HG02642 (cell line): ENCODE measurements at regions not wholly inside any gene's neighbourhood (a gene's known extent, or its start where the extent isn't known, plus 50 kb on each side); places are given as distances from the start of the nearest gene placed in this dataset.

ENCODE experiments used
- ATAC-seq: cut with Tn5 transposase; IDR thresholded peaks from one replicate; pipeline ENCODE4 v1.9.1; 2021; ENCODE audit warnings: mild to moderate bottlenecking; ENCODE audit not compliant: unreplicated experiment, poor library complexity

DNA sequence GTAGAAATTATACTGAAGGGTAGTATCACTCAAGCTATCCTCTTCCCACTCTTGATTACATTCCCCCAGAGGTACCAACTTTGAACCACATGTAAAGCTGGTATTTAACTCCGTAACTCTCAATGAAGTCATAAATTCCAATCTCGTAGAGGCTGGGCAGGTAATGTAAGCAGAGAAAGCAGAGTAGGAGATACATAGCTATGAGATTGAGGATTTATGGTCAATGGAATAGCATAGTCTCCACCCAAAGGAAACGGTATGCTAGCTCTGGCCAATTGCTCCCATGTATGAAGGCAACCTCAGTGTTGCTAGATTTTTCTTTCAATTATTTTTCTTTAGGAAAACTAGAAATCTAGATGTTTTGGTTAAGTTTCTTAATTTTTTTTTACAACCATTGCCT lies 163.1 kb upstream of the NRIP1 start:
- no peak for ATAC-seq

DNA sequence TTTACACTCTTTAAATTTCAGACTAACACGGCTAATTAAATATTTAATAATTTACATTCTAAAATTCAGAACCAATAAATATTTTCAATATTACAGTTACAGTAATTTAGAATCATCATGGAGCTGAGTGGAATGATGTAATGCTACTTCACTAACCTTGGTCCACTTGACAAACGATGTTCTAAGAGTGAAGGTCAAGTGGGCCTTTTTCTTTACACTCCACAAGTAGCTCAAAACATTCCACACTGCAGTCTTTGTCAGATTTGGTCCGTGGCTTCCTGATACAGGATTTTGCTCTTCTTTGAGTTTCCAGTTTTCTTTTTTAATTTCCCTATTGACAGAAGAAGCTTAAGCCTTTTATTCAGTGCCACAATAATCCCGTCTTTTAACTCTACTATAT lies 164.6 kb upstream of the NRIP1 start:
- ATAC-seq = no peak

GRCh38 chr21:15233611-15234010 lies 168.8 kb upstream of the NRIP1 start:
- ATAC-seq = no peak

DNA sequence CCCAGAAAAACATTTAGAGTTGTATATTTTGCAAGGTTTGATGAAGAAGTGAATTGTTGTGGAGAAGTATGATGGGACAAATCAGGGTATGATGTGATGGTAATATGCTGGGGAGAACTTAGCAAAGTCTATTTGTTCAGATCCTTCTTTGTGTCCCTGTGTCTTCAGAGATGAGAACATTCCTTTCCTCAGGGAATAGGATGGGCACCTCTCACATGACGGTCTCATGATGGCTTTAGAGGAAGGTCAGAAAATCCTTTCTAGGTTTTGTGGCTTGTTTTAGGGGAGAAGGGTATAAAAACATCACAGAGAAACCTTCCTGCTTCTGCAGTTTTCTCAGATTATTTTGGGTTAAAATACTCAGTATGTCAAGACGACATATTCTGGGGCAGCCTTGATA lies 171.3 kb upstream of the NRIP1 start:
- no peak for ATAC-seq

GRCh38 chr21:15240848-15241247 lies 176.0 kb upstream of the NRIP1 start:
- no peak for ATAC-seq

GRCh38 chr21:15241997-15242736 lies 177.4 kb upstream of the NRIP1 start:
- ATAC-seq = no peak

DNA sequence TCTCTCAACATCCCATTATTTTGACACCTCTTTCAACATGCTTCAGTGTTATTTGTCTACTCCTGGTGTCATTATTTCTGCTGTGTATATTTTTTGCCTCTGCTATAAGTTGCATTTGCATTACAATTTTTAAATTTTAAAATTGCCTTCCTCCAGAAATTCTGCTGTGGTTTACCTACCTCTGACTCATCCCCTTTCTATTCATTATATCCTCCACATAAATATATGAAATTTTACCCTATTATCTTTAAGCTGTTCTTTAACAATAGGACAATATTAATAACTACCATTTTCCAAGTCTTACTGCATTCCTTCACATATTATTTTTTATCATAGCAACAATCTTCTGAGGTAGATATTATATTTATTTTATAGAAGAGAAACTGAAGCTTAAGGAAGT lies 178.1 kb upstream of the NRIP1 start:
- ATAC-seq = no peak

DNA sequence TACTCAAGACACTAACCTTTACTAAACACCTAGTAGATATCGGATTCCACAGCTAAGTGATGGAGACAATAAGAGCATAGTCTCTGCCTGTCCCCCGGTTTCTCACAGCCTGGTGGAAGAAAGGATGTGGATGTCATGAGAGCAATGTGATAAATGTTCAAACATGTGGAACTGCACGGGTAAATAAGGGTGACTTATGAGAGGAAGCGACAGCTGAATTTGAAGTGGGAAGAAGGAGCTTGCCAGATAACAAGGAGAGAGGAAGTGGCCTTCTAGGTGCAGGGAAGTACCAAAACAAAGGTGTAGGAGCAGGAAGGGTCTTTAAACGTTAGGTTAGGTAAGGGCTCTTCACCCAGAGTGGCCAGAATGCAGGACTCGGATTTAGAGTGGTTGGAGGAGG lies 178.6 kb upstream of the NRIP1 start:
- no peak for ATAC-seq

GRCh38 chr21:15247613-15248012 lies 182.8 kb upstream of the NRIP1 start:
- no peak for ATAC-seq

DNA sequence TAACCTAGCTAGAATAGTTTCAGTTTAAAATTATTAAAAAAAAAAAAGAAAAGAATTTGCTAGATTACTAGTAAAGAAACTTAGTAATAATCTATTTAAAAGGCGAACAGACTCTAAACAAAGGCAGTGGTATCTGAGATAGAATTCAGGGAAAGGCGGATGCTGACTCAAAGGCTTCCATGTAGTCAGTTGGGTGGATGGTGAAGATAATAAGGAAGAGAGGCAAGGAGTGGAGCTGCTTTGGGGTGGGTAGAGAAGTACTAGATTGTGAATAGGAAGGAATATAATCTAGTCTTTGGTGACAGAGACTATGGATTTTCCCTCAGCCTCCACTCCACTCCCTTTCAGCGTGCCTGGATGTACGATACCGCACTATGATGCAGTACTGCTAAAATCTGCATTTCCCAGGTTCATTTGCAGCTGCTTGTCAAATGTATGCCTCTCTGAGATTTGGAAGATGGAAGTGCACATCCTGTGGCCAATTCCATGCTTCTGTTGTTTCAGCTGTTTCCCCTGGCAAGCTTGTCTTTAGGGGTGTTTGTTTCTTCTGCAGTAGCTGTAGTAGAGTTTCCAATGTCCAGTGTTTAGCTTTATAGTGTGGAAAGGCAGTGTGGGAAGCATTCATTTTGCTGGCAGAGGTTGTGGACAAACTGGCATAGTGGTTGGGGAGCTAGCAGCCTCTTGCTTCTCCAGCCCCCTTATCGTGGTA lies 184.6 kb upstream of the NRIP1 start:
- no peak for ATAC-seq

- ATAC-seq = no peak
These were observed 185.6 kb upstream of the NRIP1 start for GRCh38 chr21:15250384-15250783.

DNA sequence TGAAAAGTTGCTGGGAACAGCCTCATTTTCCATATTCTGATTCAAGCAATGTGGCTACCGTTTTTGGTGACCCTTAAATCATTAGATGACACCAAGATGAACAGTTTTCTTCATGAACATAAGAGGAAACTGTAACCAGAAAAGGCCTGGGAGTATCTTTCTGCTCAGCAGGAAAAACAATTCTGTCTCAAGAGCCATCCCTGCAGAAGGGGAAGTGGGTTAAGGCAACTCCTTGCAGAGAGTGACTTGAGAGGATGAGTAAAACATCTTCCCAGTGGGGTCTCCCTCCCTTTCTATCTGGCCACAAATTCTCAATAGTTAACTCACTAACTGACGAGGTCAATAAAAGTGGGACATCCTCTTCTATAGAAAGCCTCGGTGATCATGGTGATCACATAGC lies 187.6 kb upstream of the NRIP1 start:
- ATAC-seq = no peak

GRCh38 chr21:15254111-15254510 lies 189.3 kb upstream of the NRIP1 start:
- ATAC-seq = no peak

GRCh38 chr21:15255261-15255660 lies 190.5 kb upstream of the NRIP1 start:
- no peak for ATAC-seq

DNA sequence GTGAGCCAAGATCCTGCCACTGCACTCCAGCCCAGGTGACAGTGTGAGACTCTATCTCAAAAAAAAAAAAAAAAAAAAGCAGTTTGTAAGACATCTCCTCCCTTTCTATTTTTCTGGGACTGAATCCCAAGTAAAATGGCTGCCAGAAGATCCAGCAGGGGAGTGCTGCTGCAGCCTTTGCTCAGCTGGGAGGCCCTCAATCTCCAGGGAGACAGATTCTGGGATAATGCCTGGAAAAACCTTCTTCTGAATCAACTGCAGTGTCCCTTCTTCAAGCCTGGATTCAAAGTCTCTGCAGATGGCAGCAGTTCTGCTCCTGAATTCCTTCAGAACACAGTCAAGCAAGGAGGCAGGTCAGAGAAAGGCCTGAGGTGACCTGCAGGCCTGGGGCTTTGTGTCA lies 191.0 kb upstream of the NRIP1 start:
- ATAC-seq = no peak

DNA sequence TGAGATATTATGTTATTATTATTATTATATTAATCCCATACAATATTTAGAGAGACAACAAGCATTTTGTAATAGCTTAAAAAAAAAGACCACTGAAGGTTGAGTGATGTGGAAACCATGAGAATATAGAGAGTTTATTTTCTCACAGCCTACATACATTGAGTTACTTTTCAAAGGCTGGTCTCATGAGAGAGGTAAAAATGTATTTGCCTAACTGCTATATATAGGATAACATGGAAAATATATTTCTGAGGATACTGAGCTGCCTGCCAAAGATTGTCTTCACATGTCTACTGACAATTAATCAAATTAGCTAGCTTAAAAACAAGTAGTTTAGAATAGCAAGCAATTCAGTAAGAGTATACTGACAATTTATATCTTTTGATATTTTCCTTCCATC lies 192.2 kb upstream of the NRIP1 start:
- no peak for ATAC-seq

DNA sequence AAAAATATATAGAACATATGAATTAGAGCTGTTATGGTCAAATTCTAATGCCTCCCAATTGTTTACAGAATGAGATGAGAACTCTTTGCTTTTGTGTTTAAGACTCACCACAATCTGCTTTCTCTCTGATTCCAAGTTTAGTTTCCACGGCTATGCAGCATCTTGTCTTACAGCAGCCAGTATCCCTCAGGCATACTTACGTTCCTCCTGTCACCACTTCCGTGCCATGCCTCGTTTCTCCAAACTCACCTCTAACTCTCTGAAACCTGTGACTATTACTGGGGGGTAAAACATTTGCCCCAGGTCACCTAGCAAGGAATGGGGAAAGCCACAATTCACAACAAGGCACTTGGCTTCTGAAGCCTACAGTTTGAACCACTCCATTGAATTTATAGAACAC lies 192.8 kb upstream of the NRIP1 start:
- ATAC-seq = no peak

DNA sequence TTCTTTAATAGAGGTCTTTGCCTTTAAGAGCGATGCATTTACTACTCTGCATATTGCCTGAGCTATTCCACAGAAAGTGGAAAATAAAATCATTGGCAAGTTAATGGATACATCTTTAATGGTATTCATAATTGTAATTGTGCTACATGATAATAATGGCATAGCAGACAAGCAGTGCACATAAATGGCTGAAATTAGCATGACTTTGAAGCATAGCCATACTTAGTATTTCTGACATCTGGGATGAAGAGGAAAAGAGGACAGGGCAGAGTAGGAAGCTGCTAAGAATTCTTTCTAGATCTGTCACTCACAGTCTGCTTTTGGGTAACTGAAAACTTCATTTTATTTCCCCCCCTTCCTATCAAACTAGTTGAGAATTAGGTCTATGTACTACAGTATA lies 195.0 kb upstream of the NRIP1 start:
- ATAC-seq = no peak

- ATAC-seq = no peak
These were observed 195.8 kb upstream of the NRIP1 start for GRCh38 chr21:15260604-15261003.

GRCh38 chr21:15264084-15264665 lies 199.4 kb upstream of the NRIP1 start:
- ATAC-seq = no peak

DNA sequence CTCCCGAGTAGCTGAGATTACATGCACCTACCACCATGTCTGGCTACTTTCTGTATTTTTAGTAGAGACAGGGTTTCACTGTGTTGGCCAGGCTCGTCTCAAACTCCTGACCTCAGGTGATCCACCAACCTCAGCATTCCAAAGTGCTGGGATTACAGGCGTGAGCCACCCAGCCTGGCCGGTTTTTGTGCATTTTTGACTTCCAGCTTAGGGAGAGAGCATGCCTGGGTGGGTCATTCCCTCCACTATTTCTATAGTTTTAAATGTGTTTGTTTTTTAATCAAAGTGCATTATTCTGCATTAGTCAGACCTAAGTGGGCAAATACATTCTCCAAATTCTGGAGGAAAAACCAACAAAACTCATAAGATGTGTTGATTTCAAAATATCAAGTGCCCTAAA lies 207.4 kb upstream of the NRIP1 start:
- ATAC-seq = no peak

DNA sequence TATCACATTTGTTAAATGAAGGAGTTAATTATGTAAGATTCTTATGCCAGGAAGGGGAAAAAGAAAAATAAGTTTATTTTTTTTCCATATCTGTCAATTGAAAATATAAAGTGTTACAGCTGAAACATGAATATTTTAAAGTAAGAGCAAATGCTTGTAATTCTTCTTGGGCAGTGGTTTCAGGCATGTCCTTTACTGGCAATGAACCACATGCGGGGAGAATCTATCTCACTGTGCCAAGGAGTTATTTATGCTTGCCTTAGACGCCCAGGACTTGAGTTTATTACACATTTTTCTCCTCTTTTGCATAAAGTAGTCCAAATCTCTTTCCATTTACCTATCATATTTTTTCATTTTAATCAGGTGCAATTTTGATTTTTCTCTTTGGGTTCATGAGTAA lies 207.8 kb upstream of the NRIP1 start:
- no peak for ATAC-seq
